Hepatocyte (in vitro differentiated cells): ENCODE measurements at regions not wholly inside any gene's neighbourhood (a gene's known extent, or its start where the extent isn't known, plus 50 kb on each side); places are given as distances from the start of the nearest gene placed in this dataset. TPM values are rescaled to one million over a fixed set of nuclear protein-coding genes. Genes with fewer than 3 reads are reported as not detected.

Experiments
- DNase-seq: peaks from one replicate; pipeline ENCODE4 v3.0.0-alpha.2; 2016; ENCODE audit warnings: low spot score
- H2AFZ ChIP-seq: fragments of 200-600 bp; sonication (generic); 2 replicates; pipeline ENCODE4 v1.6.0; 2016; ENCODE audit warnings: antibody characterized with exemption, mild to moderate bottlenecking
- H3K27ac ChIP-seq: fragments of 200-600 bp; sonication (generic); 2 replicates; pipeline ENCODE4 v1.5.1; 2016; ENCODE audit warnings: mild to moderate bottlenecking
- H3K27me3 ChIP-seq: fragments of 200-600 bp; sonication (generic); 2 replicates; pipeline ENCODE4 v1.6.1; 2016
- H3K36me3 ChIP-seq: fragments of 200-600 bp; sonication (generic); replicated peaks from 2 replicates; pipeline ENCODE4 v1.5.1; 2016; ENCODE audit warnings: low read depth; ENCODE audit not compliant: insufficient read depth
- H3K4me1 ChIP-seq: fragments of 200-600 bp; sonication (generic); 2 replicates; pipeline ENCODE4 v1.5.1; 2016; ENCODE audit warnings: mild to moderate bottlenecking, moderate library complexity; ENCODE audit not compliant: insufficient read depth
- H3K4me2 ChIP-seq: fragments of 200-600 bp; sonication (generic); 2 replicates; pipeline ENCODE4 v1.6.0; 2016
- H3K4me3 ChIP-seq: fragments of 200-600 bp; sonication (generic); 2 replicates; pipeline ENCODE4 v1.5.1; 2016; ENCODE audit warnings: mild to moderate bottlenecking
- H3K79me2 ChIP-seq: fragments of 200-600 bp; sonication (generic); 2 replicates; pipeline ENCODE4 v1.6.0; 2017; ENCODE audit warnings: mild to moderate bottlenecking
- H3K9me2 ChIP-seq: fragments of 200-600 bp; sonication (generic); replicated peaks from 2 replicates; pipeline ENCODE4 v1.6.0; 2017; ENCODE audit warnings: mild to moderate bottlenecking; ENCODE audit not compliant: insufficient read depth
- H3K9me3 ChIP-seq: fragments of 200-600 bp; sonication (generic); 2 replicates; pipeline ENCODE4 v1.5.1; 2016; ENCODE audit warnings: low read depth, mild to moderate bottlenecking
- H4K20me1 ChIP-seq: fragments of 200-600 bp; sonication (generic); 2 replicates; pipeline ENCODE4 v1.6.0; 2016; ENCODE audit warnings: mild to moderate bottlenecking; ENCODE audit not compliant: insufficient read depth, poor library complexity, severe bottlenecking
- EZH2 ChIP-seq: fragments of 200-600 bp; sonication (generic); IDR thresholded peaks from 2 replicates; pipeline ENCODE4 v1.6.1; 2016; ENCODE audit warnings: antibody characterized with exemption, mild to moderate bottlenecking, borderline replicate concordance
- EZH2phosphoT487 ChIP-seq: fragments of 200-600 bp; sonication (generic); IDR thresholded peaks from one replicate; pipeline ENCODE4 v1.6.1; 2018; ENCODE audit warnings: antibody characterized with exemption, mild to moderate bottlenecking, low read depth, moderate library complexity; ENCODE audit not compliant: unreplicated experiment, severe bottlenecking
- WGBS: methylation state at CpG from one replicate; pipeline ENCODE4 v1.1.6; 2016; ENCODE audit warnings: low lambda C conversion rate; ENCODE audit errors: missing lambda C conversion rate; 5-methylcytosine and 5-hydroxymethylcytosine counted together
- microRNA-seq: library from miRNA; unstranded; fragments of <30 nt; microRNA quantifications from one replicate; pipeline ENCODE4, GENCODE V29; 2017
- small RNA-seq: library from RNA; depleted of rRNA; stranded (forward); fragments of <200 nt; gene quantifications from one replicate; pipeline ENCODE3, GENCODE V24; 2014

DNA sequence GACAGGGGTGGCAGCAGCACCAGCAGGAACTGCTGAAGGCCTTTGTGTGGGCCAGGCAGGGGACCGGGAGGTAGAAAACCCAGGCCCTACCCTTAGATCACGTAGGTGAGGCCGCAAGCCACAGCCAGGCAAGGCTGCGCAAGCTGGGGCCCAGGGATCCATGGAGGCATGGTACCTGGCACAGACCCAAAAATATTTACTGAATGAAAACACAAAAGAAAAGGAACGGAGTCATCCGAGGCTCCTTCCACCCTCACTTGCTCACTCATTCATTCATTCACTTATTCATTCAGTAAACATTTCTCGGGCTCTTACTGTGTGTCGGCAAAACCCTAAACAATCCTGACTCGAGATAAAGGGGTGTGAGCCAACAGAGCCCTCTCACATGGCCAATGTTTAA is 102.3 kb downstream of the BCOR start:
- H2AFZ ChIP-seq: no peak overlapping the region
- no peak overlapping the region for H3K4me2 ChIP-seq
- no peaks in the 10 kb centered on the region for H3K36me3 ChIP-seq
- H3K79me2 ChIP-seq: no peaks in the 10 kb centered on the region
- H4K20me1 ChIP-seq: no peaks in the 10 kb centered on the region
- no peak for DNase-seq
- H3K27ac ChIP-seq: no peak overlapping the region
- no peak for TF ChIP-seq EZH2
- H3K4me1 ChIP-seq: peaks cover 10% of the 10 kb centered on the region
- H3K4me3 ChIP-seq: no peak overlapping the region
- 86% methylated on average over 9 of the region's 9 CpGs for WGBS
- no peaks in the 10 kb centered on the region for H3K9me2 ChIP-seq
- H3K9me3 ChIP-seq: no peaks in the 10 kb centered on the region
- H3K27me3 ChIP-seq: no peaks in the 10 kb centered on the region

DNA sequence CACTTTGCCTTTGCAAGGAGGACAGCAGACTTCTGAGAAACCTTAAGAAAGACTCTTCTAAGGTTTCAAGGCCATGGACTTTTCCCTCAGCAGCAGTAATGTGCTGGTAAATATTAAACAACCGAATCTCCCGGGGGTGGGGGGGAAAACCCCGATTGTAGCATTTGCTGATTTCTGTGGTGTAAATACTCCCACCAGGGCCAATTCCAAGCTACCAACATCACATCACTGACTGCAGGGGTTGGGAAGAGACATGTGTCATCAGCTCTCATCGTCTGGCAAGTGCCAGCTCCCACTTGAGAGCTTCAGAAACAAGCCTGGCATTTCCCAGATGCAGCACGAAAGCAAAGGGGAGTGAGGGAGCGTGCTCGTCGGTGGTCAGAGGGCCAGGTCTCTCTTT is 101.2 kb downstream of the BCOR start:
- 65% methylated on average over 8 of the region's 8 CpGs for WGBS

DNA sequence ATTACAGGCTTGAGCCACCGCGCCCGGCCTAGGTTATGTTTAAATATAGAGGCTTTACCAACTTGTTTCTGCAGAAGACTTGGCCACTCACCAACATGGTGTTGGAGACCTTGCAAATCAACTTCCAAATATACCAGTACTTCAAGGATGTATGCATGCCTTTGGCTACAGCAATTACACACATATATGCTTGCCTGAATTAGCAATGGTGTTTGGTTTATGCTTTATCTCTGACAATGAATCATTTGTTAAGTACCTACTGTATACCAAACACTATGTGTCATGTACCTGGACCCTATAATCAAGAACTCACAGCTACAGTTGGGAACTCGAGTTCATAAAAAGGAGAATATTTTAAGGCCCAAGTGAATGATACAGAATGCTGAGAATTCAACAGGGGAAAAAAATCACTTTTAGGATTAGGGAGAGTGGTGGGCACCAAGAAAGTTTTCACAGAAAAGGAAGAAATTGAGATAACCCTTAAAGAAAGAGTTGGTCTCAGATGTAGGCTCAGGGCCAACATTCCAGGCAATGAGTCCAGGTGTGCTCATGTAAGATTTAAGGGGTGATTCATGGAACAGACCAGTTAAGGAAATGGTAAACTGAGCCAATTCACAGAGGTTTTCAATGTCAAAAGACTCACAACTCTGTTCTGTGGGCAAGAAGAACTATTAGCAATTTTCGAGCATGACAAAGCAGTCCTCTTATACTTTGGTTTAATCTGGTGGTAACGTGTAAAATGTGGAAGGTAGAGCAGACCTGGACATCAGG is 98.9 kb downstream of the BCOR start:
- WGBS: 96% methylated on average over 6 of the region's 6 CpGs
- H3K9me2 ChIP-seq: no peaks in the 10 kb centered on the region
- no peaks in the 10 kb centered on the region for H3K9me3 ChIP-seq
- no peaks in the 10 kb centered on the region for H3K79me2 ChIP-seq
- no peaks in the 10 kb centered on the region for H3K36me3 ChIP-seq
- no peak overlapping the region for H3K4me3 ChIP-seq
- TF ChIP-seq EZH2phosphoT487: no peak
- H3K27ac ChIP-seq: no peak overlapping the region
- no peaks in the 10 kb centered on the region for H4K20me1 ChIP-seq
- no peak overlapping the region for H2AFZ ChIP-seq
- no peak overlapping the region for H3K4me2 ChIP-seq
- DNase-seq: no peak
- peaks cover 16% of the 10 kb centered on the region for H3K4me1 ChIP-seq
- no peaks in the 10 kb centered on the region for H3K27me3 ChIP-seq

More for the DNA sequence above, 101.2 kb downstream of the BCOR start:
- H3K79me2 ChIP-seq: no peaks in the 10 kb centered on the region
- H3K4me3 ChIP-seq: no peak overlapping the region
- H3K36me3 ChIP-seq: no peaks in the 10 kb centered on the region
- no peaks in the 10 kb centered on the region for H4K20me1 ChIP-seq
- no peak for DNase-seq
- H3K9me2 ChIP-seq: no peaks in the 10 kb centered on the region
- no peaks in the 10 kb centered on the region for H3K27me3 ChIP-seq
- H3K4me1 ChIP-seq: peaks cover 10% of the 10 kb centered on the region
- no peaks in the 10 kb centered on the region for H3K9me3 ChIP-seq
- no peak overlapping the region for H3K4me2 ChIP-seq
- TF ChIP-seq EZH2phosphoT487 (no peak), EZH2 (no peak)
- no peak overlapping the region for H3K27ac ChIP-seq
- H2AFZ ChIP-seq: no peak overlapping the region

Small RNAs in the stretch of these regions (microRNA-seq; reads per million reads assigned to microRNA genes)
- not detected for gene MIR1587
- not detected for gene MIR3937

Small RNAs in the stretch of these regions (small RNA-seq; reads per million reads assigned to genes)
- gene MIR1587 (not detected), gene MIR3937 (not detected), gene RN7SL732P (not detected), gene RNU6-591P (not detected)
